H9 (cell line): ENCODE measurements at regions not wholly inside any gene's neighbourhood (a gene's known extent, or its start where the extent isn't known, plus 50 kb on each side); places are given as distances from the start of the nearest gene placed in this dataset.

Source experiments
- DNase-seq: peaks from one replicate; pipeline ENCODE4 v3.0.0-alpha.2; 2017
- H2AFZ ChIP-seq: one replicate; pipeline ENCODE4 v1.6.1; 2013; ENCODE audit warnings: mild to moderate bottlenecking, low read length, control low read depth, moderate library complexity
- H2AK5ac ChIP-seq: 2 replicates; pipeline ENCODE4 v1.6.1; 2013; ENCODE audit warnings: low read length, control low read depth, mixed read lengths; ENCODE audit not compliant: insufficient read length
- H2BK120ac ChIP-seq: one replicate; pipeline ENCODE4 v1.6.1; 2013; ENCODE audit warnings: low read depth, mild to moderate bottlenecking, low read length, control low read depth, inconsistent platforms; ENCODE audit not compliant: poor library complexity, severe bottlenecking
- H2BK12ac ChIP-seq: 2 replicates; pipeline ENCODE4 v1.6.1; 2013; ENCODE audit warnings: low read length, control low read depth, mixed read lengths, low read depth; ENCODE audit not compliant: insufficient read length
- H2BK15ac ChIP-seq: 2 replicates; pipeline ENCODE4 v1.6.1; 2013; ENCODE audit warnings: low read depth, low read length, control low read depth
- H2BK20ac ChIP-seq: one replicate; pipeline ENCODE4 v1.6.1; 2013; ENCODE audit warnings: low read depth, mild to moderate bottlenecking, low read length, control low read depth, inconsistent platforms; ENCODE audit not compliant: poor library complexity, severe bottlenecking
- H2BK5ac ChIP-seq: 2 replicates; pipeline ENCODE4 v1.6.1; 2013; ENCODE audit warnings: low read length, control low read depth, mixed read lengths; ENCODE audit not compliant: insufficient read length
- H3K14ac ChIP-seq: 2 replicates; pipeline ENCODE4 v1.6.1; 2013; ENCODE audit warnings: low read length, control low read depth; ENCODE audit not compliant: insufficient read depth
- H3K18ac ChIP-seq: 2 replicates; pipeline ENCODE4 v1.6.1; 2013; ENCODE audit warnings: low read depth, mild to moderate bottlenecking, mixed read lengths, low read length, control low read depth; ENCODE audit not compliant: insufficient read length
- H3K23ac ChIP-seq: 2 replicates; pipeline ENCODE4 v1.6.1; 2013; ENCODE audit warnings: low read length, control low read depth, mixed read lengths, low read depth; ENCODE audit not compliant: insufficient read length
- H3K23me2 ChIP-seq: 2 replicates; pipeline ENCODE4 v1.6.1; 2013; ENCODE audit warnings: low read depth, mild to moderate bottlenecking, mixed read lengths, low read length, control low read depth; ENCODE audit not compliant: insufficient read length, poor library complexity, severe bottlenecking
- H3K27ac ChIP-seq: 2 replicates; pipeline ENCODE4 v1.5.1; 2013; ENCODE audit warnings: low read length, control low read depth, mixed read lengths, low read depth; ENCODE audit not compliant: insufficient read length
- H3K27me3 ChIP-seq: 2 replicates; pipeline ENCODE4 v1.6.1; 2013; ENCODE audit warnings: low read length, control low read depth, inconsistent platforms; ENCODE audit not compliant: insufficient read depth
- H3K4ac ChIP-seq: 2 replicates; pipeline ENCODE4 v1.6.1; 2013; ENCODE audit warnings: low read depth, mild to moderate bottlenecking, control low read depth, inconsistent platforms, low read length, moderate library complexity
- H3K4me1 ChIP-seq: 2 replicates; pipeline ENCODE4 v1.6.1; 2013; ENCODE audit warnings: low read length, control low read depth, inconsistent platforms; ENCODE audit not compliant: insufficient read depth
- H3K4me2 ChIP-seq: 2 replicates; pipeline ENCODE4 v1.6.1; 2013; ENCODE audit warnings: low read length, control low read depth, mixed read lengths; ENCODE audit not compliant: insufficient read length, insufficient read depth
- H3K56ac ChIP-seq: 2 replicates; pipeline ENCODE4 v1.6.1; 2013; ENCODE audit warnings: low read depth, mild to moderate bottlenecking, mixed read lengths, low read length, control low read depth; ENCODE audit not compliant: insufficient read length
- H3K79me1 ChIP-seq: 2 replicates; pipeline ENCODE4 v1.6.1; 2013; ENCODE audit warnings: low read depth, mild to moderate bottlenecking, moderate library complexity, low read length, control low read depth, inconsistent platforms; ENCODE audit not compliant: insufficient read depth, poor library complexity, severe bottlenecking
- H3K79me2 ChIP-seq: 2 replicates; pipeline ENCODE4 v1.6.1; 2013; ENCODE audit warnings: low read length, control low read depth, inconsistent platforms; ENCODE audit not compliant: insufficient read depth
- H3K9ac ChIP-seq: 2 replicates; pipeline ENCODE4 v1.6.1; 2013; ENCODE audit warnings: low read length, control low read depth, mixed read lengths; ENCODE audit not compliant: insufficient read length; ENCODE audit errors: extremely low read depth
- H3K9me3 ChIP-seq: one replicate; pipeline ENCODE4 v1.6.1; 2013; ENCODE audit warnings: low read depth, low read length, inconsistent platforms; ENCODE audit not compliant: control insufficient read depth
- H3T11ph ChIP-seq: one replicate; pipeline ENCODE4 v1.6.1; 2013; ENCODE audit warnings: mild to moderate bottlenecking, low read length, control low read depth, inconsistent platforms
- H4K20me1 ChIP-seq: one replicate; pipeline ENCODE4 v1.6.1; 2013; ENCODE audit not compliant: control insufficient read depth, insufficient read length, insufficient read depth
- H4K5ac ChIP-seq: 2 replicates; pipeline ENCODE4 v1.6.1; 2013; ENCODE audit warnings: low read depth, mild to moderate bottlenecking, mixed read lengths, low read length, control low read depth; ENCODE audit not compliant: insufficient read length
- H4K8ac ChIP-seq: replicated peaks from 2 replicates; pipeline ENCODE4 v1.6.1; 2013; ENCODE audit warnings: low read length, control low read depth, mixed read lengths, low read depth; ENCODE audit not compliant: insufficient read length
- H4K91ac ChIP-seq: 2 replicates; pipeline ENCODE4 v1.6.1; 2013; ENCODE audit warnings: low read depth, mild to moderate bottlenecking, moderate library complexity, mixed read lengths, low read length, control low read depth; ENCODE audit not compliant: insufficient read length
- H3K27ac Mint-ChIP-seq, 3 experiments: 2 replicates in 2 of 3; 3 replicates in 1 of 3; pipeline ENCODE4 v1.8.0; 2020 to 2021; ENCODE audit warnings: mixed read lengths in 3 of 3, mild to moderate bottlenecking in 1 of 3, moderate library complexity in 1 of 3
- H3K27me3 Mint-ChIP-seq: 2 replicates; pipeline ENCODE4 v1.8.0; 2021; ENCODE audit warnings: low read depth, mild to moderate bottlenecking, moderate library complexity, mixed read lengths
- H3K36me3 Mint-ChIP-seq, 3 experiments: 2 replicates in 2 of 3; 3 replicates in 1 of 3; pipeline ENCODE4 v1.8.0; 2020 to 2021; ENCODE audit warnings: low read depth in 3 of 3, mixed read lengths in 3 of 3; ENCODE audit not compliant: insufficient read depth in 1 of 3
- H3K4me1 Mint-ChIP-seq, 2 experiments: 2 replicates each; pipeline ENCODE4 v1.8.0; 2020; ENCODE audit warnings: mixed read lengths in 2 of 2
- H3K4me3 Mint-ChIP-seq, 2 experiments: 2 replicates in 1 of 2; 3 replicates in 1 of 2; pipeline ENCODE4 v1.8.0; 2020 to 2021; ENCODE audit warnings: mild to moderate bottlenecking in 2 of 2, mixed read lengths in 2 of 2, moderate library complexity in 1 of 2
- H3K9me3 Mint-ChIP-seq, 2 experiments: 2 replicates in 1 of 2; 3 replicates in 1 of 2; pipeline ENCODE4 v1.8.0; 2020; ENCODE audit warnings: mild to moderate bottlenecking in 2 of 2, mixed read lengths in 2 of 2, moderate library complexity in 1 of 2
- CTCF ChIP-seq: fragments of 200-600 bp; sonication (generic); conservative IDR thresholded peaks from 3 replicates; pipeline ENCODE4 v1.8.0; 2021; ENCODE audit warnings: antibody characterized with exemption, mild to moderate bottlenecking
- WGBS: extraction: QIAGEN DNeasy Blood & Tissue Kit; methylation state at CpG from one replicate; pipeline ENCODE4 v1.1.7; 2013; ENCODE audit warnings: missing lambda C conversion rate, low lambda C conversion rate, mixed read lengths; ENCODE audit not compliant: insufficient read length; ENCODE audit errors: extremely low coverage; 5-methylcytosine and 5-hydroxymethylcytosine counted together

DNA sequence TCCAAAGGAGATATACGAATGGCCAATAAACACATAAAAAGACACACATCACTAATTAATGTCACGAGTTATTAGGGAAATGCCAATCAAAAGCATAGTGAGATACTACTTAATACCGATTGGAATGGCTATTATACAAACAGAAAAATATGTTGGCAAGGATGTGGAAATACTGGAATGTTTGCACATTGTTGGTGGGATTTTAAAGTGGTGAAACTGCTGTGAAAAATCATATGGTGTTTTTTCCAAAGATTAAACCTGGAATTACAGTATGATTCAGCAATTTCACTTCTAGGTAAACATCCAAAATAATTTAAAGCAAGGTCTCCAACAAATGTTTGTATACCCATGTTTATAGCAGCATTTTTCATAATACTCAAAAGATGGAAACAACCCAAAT, 765.5 kb downstream of the VGLL3 start:
- no peaks in the 10 kb centered on the region for H3K79me1 ChIP-seq
- H4K20me1 ChIP-seq = no peaks in the 10 kb centered on the region
- no peak overlapping the region for H2BK12ac ChIP-seq
- no peak overlapping the region for H3K14ac ChIP-seq
- peaks cover 6 to 9% of the 10 kb centered on the region in 2 experiments; a peak in 4 of 5 replicates for H3K9me3 Mint-ChIP-seq
- H3T11ph ChIP-seq = no peak overlapping the region
- no peak overlapping the region for H4K91ac ChIP-seq
- DNase-seq = no peak
- H3K36me3 Mint-ChIP-seq = peaks cover 0 to 10% (median 0%) of the 10 kb centered on the region in 3 experiments; a peak in 4 of 7 replicates
- no peak overlapping the region for H2BK15ac ChIP-seq
- no CpG with 5 or more reads among the region's 3 CpGs for WGBS
- H3K4me3 Mint-ChIP-seq = no peak overlapping the region
- TF ChIP-seq CTCF = no peak
- H2AFZ ChIP-seq = no peak overlapping the region
- no peak overlapping the region for H4K5ac ChIP-seq
- H3K27me3 ChIP-seq = no peaks in the 10 kb centered on the region
- 0 out of 7 replicates have a peak overlapping the region, but pooled peaks of 1 of the 3 experiments have one; percentile 10 for H3K27ac Mint-ChIP-seq
- no peak overlapping the region for H2BK20ac ChIP-seq
- no peaks in the 10 kb centered on the region for H3K23me2 ChIP-seq
- H3K4me2 ChIP-seq = no peak overlapping the region
- no peak overlapping the region for H2BK120ac ChIP-seq
- H3K4me1 ChIP-seq = no peaks in the 10 kb centered on the region
- no peak overlapping the region for H3K4ac ChIP-seq
- no peak overlapping the region for H3K23ac ChIP-seq
- H2AK5ac ChIP-seq = no peak overlapping the region
- no peaks in the 10 kb centered on the region for H3K79me2 ChIP-seq
- H3K18ac ChIP-seq = no peak overlapping the region
- no peak overlapping the region for H3K27ac ChIP-seq
- H3K9ac ChIP-seq = no peak overlapping the region
- no peak overlapping the region for H2BK5ac ChIP-seq
- no peaks in the 10 kb centered on the region for H3K9me3 ChIP-seq
- no peaks in the 10 kb centered on the region for H3K27me3 Mint-ChIP-seq
- no peak overlapping the region for H4K8ac ChIP-seq
- peaks cover 0 to 3% of the 10 kb centered on the region in 2 experiments; a peak in 1 of 4 replicates for H3K4me1 Mint-ChIP-seq
- H3K56ac ChIP-seq = no peak overlapping the region
